ENCODE measurements at regions not wholly inside any gene's neighbourhood (a gene's known extent, or its start where the extent isn't known, plus 50 kb on each side); places are given as distances from the start of the nearest gene placed in this dataset.

GRCh38 chr12:86852451-86852850, 596.3 kb upstream of the MGAT4C start:
- H3K27me3 ChIP-seq (ENCODE audit: control insufficient read depth, insufficient read depth, low read length): no peaks in the 10 kb centered on the region
- H3K4me3 Mint-ChIP-seq: no peak overlapping the region
- no peak overlapping the region for H3K4me3 ChIP-seq (ENCODE audit: low read depth, low read length)
- no peak overlapping the region for H3K27ac Mint-ChIP-seq
- no peaks in the 10 kb centered on the region for H3K4me1 Mint-ChIP-seq
- no peaks in the 10 kb centered on the region for H3K36me3 ChIP-seq (ENCODE audit: control insufficient read depth, insufficient read depth, low read length)
- no peak for ATAC-seq (ENCODE audit: low read depth in 2 of 2)
- H3K4me1 ChIP-seq (ENCODE audit: control insufficient read depth, insufficient read depth, low read length, poor library complexity, severe bottlenecking): no peaks in the 10 kb centered on the region
- H3K9me3 ChIP-seq (ENCODE audit: control insufficient read depth in 2 of 2, low read length in 2 of 2): no peaks in the 10 kb centered on the region
- DNase-seq: no peak
- no peaks in the 10 kb centered on the region for H3K27me3 Mint-ChIP-seq
- no peak overlapping the region for H3K27ac ChIP-seq (ENCODE audit: insufficient read depth, low read length, poor library complexity, severe bottlenecking)
- H3K9me3 Mint-ChIP-seq: peaks cover 0 to 4% (median 2%) of the 10 kb centered on the region in 7 donors
- no peaks in the 10 kb centered on the region for H3K36me3 Mint-ChIP-seq

GRCh38 chr12:86838711-86839110, 582.5 kb upstream of the MGAT4C start:
- no peak overlapping the region for H3K4me3 ChIP-seq (ENCODE audit: low read depth, low read length)
- H3K27ac ChIP-seq (ENCODE audit: insufficient read depth, low read length, poor library complexity, severe bottlenecking): no peak overlapping the region
- peaks cover 0 to 22% (median 3%) of the 10 kb centered on the region in 7 donors for H3K9me3 Mint-ChIP-seq
- no peaks in the 10 kb centered on the region for H3K27me3 ChIP-seq (ENCODE audit: control insufficient read depth, insufficient read depth, low read length)
- no peak for ATAC-seq (ENCODE audit: low read depth in 2 of 2)
- H3K4me1 Mint-ChIP-seq: no peaks in the 10 kb centered on the region
- no peaks in the 10 kb centered on the region for H3K27me3 Mint-ChIP-seq
- H3K9me3 ChIP-seq (ENCODE audit: control insufficient read depth in 2 of 2, low read length in 2 of 2): no peaks in the 10 kb centered on the region
- no peaks in the 10 kb centered on the region for H3K36me3 Mint-ChIP-seq
- no peak for DNase-seq
- H3K36me3 ChIP-seq (ENCODE audit: control insufficient read depth, insufficient read depth, low read length): no peaks in the 10 kb centered on the region
- H3K27ac Mint-ChIP-seq: no peak overlapping the region
- H3K4me1 ChIP-seq (ENCODE audit: control insufficient read depth, insufficient read depth, low read length, poor library complexity, severe bottlenecking): no peaks in the 10 kb centered on the region
- no peak overlapping the region for H3K4me3 Mint-ChIP-seq

DNA sequence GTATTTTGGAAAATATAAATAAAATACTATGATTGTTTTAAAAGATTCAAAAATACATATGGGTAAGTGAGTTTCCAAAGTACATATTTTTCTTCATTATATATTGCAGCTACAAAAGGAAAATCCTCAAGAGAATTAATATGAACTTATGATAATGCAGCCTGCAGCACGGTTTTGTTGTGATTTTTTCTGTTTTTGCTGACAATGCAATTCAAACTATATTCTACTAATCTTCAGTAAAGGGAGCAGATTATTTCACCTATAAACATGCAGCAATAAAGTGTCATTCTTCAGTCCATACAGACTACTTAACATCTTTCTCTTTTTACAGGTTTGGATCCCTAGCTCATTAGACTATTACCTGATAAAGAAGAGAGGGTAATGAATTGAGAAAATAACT, 582.1 kb upstream of the MGAT4C start:
- no peaks in the 10 kb centered on the region for H3K9me3 ChIP-seq (ENCODE audit: control insufficient read depth in 2 of 2, low read length in 2 of 2)
- Mint-ChIP-seq H3K9me3 (peaks cover 0 to 18% (median 7%) of the 10 kb centered on the region in 7 donors), H3K36me3 (no peaks in the 10 kb centered on the region), H3K27ac (no peak overlapping the region), H3K4me1 (no peaks in the 10 kb centered on the region), H3K4me3 (no peak overlapping the region), H3K27me3 (no peaks in the 10 kb centered on the region)
- no peaks in the 10 kb centered on the region for H3K4me1 ChIP-seq (ENCODE audit: control insufficient read depth, insufficient read depth, low read length, poor library complexity, severe bottlenecking)
- no peak overlapping the region for H3K4me3 ChIP-seq (ENCODE audit: low read depth, low read length)
- no peaks in the 10 kb centered on the region for H3K36me3 ChIP-seq (ENCODE audit: control insufficient read depth, insufficient read depth, low read length)
- ATAC-seq (ENCODE audit: low read depth in 2 of 2): no peak
- H3K27me3 ChIP-seq (ENCODE audit: control insufficient read depth, insufficient read depth, low read length): no peaks in the 10 kb centered on the region
- no peak overlapping the region for H3K27ac ChIP-seq (ENCODE audit: insufficient read depth, low read length, poor library complexity, severe bottlenecking)
- no peak for DNase-seq

DNA sequence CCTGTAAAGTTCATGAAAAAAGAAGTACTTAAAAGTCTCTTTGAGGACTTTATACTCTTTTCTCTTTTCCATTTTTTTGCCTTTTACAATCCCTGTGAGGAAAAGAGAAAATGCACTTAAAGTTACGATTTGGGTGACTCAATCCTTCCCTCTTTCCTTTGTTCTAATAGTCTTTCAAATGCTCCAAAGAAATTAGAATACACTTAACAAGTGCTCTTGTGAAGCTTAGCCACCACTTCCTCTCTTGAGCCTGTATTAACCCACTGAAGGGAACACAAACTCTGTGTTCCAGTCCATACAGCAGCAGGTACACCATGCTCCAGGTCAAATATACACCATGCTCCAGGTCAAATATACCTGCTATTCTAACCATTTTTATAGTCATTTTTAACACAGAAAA, 581.1 kb upstream of the MGAT4C start:
- no peak overlapping the region for H3K27ac Mint-ChIP-seq
- H3K36me3 Mint-ChIP-seq: no peaks in the 10 kb centered on the region
- no peaks in the 10 kb centered on the region for H3K9me3 ChIP-seq (ENCODE audit: control insufficient read depth in 2 of 2, low read length in 2 of 2)
- DNase-seq (no peak), ATAC-seq (ENCODE audit: low read depth in 2 of 2) (no peak)
- H3K27ac ChIP-seq (ENCODE audit: insufficient read depth, low read length, poor library complexity, severe bottlenecking): no peak overlapping the region
- H3K9me3 Mint-ChIP-seq: peaks cover 0 to 18% (median 5%) of the 10 kb centered on the region in 7 donors
- H3K4me1 ChIP-seq (ENCODE audit: control insufficient read depth, insufficient read depth, low read length, poor library complexity, severe bottlenecking): no peaks in the 10 kb centered on the region
- no peaks in the 10 kb centered on the region for H3K27me3 ChIP-seq (ENCODE audit: control insufficient read depth, insufficient read depth, low read length)
- no peaks in the 10 kb centered on the region for H3K4me1 Mint-ChIP-seq
- H3K4me3 ChIP-seq (ENCODE audit: low read depth, low read length): no peak overlapping the region
- H3K4me3 Mint-ChIP-seq: no peak overlapping the region
- no peaks in the 10 kb centered on the region for H3K27me3 Mint-ChIP-seq
- no peaks in the 10 kb centered on the region for H3K36me3 ChIP-seq (ENCODE audit: control insufficient read depth, insufficient read depth, low read length)

DNA sequence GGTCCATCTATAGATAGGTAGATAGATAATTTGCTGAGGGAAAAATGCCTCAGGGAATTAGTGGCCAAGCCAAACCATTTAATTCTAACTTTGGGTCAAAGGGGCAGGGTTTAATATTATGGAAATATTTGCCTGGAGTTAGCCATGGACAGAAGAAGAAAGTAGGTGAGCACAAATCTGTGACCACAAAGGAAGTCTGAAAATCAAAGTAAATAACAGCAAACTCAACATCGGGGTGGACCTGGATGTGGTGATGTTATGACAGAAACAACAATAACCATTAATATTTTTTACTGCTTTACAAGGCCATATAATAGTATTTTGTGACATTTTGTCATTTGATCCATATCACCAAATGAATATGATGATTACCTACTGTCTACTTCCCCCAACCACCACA, 578.0 kb upstream of the MGAT4C start:
- no peak overlapping the region for H3K27ac ChIP-seq (ENCODE audit: insufficient read depth, low read length, poor library complexity, severe bottlenecking)
- H3K4me3 ChIP-seq (ENCODE audit: low read depth, low read length): no peak overlapping the region
- Mint-ChIP-seq H3K4me1 (no peaks in the 10 kb centered on the region), H3K27me3 (no peaks in the 10 kb centered on the region), H3K4me3 (no peak overlapping the region), H3K36me3 (no peaks in the 10 kb centered on the region), H3K9me3 (peaks cover 0 to 11% (median 6%) of the 10 kb centered on the region in 7 donors), H3K27ac (no peak overlapping the region)
- H3K4me1 ChIP-seq (ENCODE audit: control insufficient read depth, insufficient read depth, low read length, poor library complexity, severe bottlenecking): no peaks in the 10 kb centered on the region
- no peaks in the 10 kb centered on the region for H3K27me3 ChIP-seq (ENCODE audit: control insufficient read depth, insufficient read depth, low read length)
- no peaks in the 10 kb centered on the region for H3K36me3 ChIP-seq (ENCODE audit: control insufficient read depth, insufficient read depth, low read length)
- ATAC-seq (ENCODE audit: low read depth in 2 of 2): no peak
- H3K9me3 ChIP-seq (ENCODE audit: control insufficient read depth in 2 of 2, low read length in 2 of 2): no peaks in the 10 kb centered on the region
- no peak for DNase-seq

DNA sequence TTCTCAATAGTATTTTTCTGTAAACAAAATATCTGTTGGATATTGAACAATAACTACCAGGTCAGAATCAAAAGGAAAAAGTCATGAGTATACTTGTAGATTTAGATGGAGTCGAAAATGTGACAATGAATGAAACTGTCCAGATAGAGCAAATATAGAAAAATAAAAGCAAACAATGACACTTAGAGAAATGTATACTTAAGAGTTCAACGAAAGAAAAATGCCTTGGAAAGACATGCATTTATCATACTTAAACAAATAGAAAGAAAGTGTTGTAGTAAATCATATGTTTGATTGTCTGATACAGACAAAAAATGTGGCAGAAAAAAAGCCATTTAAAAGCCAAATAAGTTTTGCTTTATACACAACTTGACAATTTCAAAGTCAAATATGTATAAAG, 571.2 kb upstream of the MGAT4C start:
- no peaks in the 10 kb centered on the region for H3K4me1 Mint-ChIP-seq
- H3K9me3 Mint-ChIP-seq: peaks cover 0 to 17% (median 4%) of the 10 kb centered on the region in 7 donors
- no peak overlapping the region for H3K4me3 ChIP-seq (ENCODE audit: low read depth, low read length)
- H3K4me3 Mint-ChIP-seq: no peak overlapping the region
- H3K9me3 ChIP-seq (ENCODE audit: control insufficient read depth in 2 of 2, low read length in 2 of 2): peaks cover 0 to 3% of the 10 kb centered on the region in 2 experiments
- no peaks in the 10 kb centered on the region for H3K27me3 Mint-ChIP-seq
- H3K27me3 ChIP-seq (ENCODE audit: control insufficient read depth, insufficient read depth, low read length): no peaks in the 10 kb centered on the region
- H3K27ac Mint-ChIP-seq: no peak overlapping the region
- no peaks in the 10 kb centered on the region for H3K36me3 ChIP-seq (ENCODE audit: control insufficient read depth, insufficient read depth, low read length)
- H3K4me1 ChIP-seq (ENCODE audit: control insufficient read depth, insufficient read depth, low read length, poor library complexity, severe bottlenecking): no peaks in the 10 kb centered on the region
- no peaks in the 10 kb centered on the region for H3K36me3 Mint-ChIP-seq
- ATAC-seq (ENCODE audit: low read depth in 2 of 2): no peak
- no peak for DNase-seq
- no peak overlapping the region for H3K27ac ChIP-seq (ENCODE audit: insufficient read depth, low read length, poor library complexity, severe bottlenecking)

DNA sequence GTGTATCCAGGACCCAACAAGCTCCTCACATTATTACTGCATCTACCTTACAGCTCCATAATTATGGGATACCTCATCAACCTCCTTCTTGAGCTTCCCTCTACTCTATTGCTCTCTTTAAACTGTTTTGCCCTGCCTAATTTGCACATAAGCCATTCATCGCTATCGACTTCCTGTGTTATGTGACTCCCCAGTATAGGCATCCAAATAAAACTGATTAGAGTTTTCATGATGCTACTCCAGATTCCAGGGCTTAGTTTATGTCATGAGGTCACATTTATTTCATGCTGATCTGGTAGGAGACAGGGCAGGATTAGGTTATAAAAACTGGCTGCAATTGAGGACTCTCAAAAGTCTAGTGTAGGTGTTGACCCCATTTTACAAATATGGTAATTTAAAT, 569.9 kb upstream of the MGAT4C start:
- no peaks in the 10 kb centered on the region for H3K36me3 Mint-ChIP-seq
- no peak overlapping the region for H3K4me3 Mint-ChIP-seq
- Histone ChIP-seq H3K27me3 (ENCODE audit: control insufficient read depth, insufficient read depth, low read length) (no peaks in the 10 kb centered on the region), H3K9me3 (ENCODE audit: control insufficient read depth in 2 of 2, low read length in 2 of 2) (peaks cover 0 to 3% of the 10 kb centered on the region in 2 experiments), H3K36me3 (ENCODE audit: control insufficient read depth, insufficient read depth, low read length) (no peaks in the 10 kb centered on the region), H3K27ac (ENCODE audit: insufficient read depth, low read length, poor library complexity, severe bottlenecking) (no peak overlapping the region), H3K4me3 (ENCODE audit: low read depth, low read length) (no peak overlapping the region), H3K4me1 (ENCODE audit: control insufficient read depth, insufficient read depth, low read length, poor library complexity, severe bottlenecking) (no peaks in the 10 kb centered on the region)
- ATAC-seq (ENCODE audit: low read depth in 2 of 2) (no peak), DNase-seq (no peak)
- no peaks in the 10 kb centered on the region for H3K27me3 Mint-ChIP-seq
- peaks cover 0 to 17% (median 4%) of the 10 kb centered on the region in 7 donors for H3K9me3 Mint-ChIP-seq
- H3K4me1 Mint-ChIP-seq: no peaks in the 10 kb centered on the region
- H3K27ac Mint-ChIP-seq: no peak overlapping the region

DNA sequence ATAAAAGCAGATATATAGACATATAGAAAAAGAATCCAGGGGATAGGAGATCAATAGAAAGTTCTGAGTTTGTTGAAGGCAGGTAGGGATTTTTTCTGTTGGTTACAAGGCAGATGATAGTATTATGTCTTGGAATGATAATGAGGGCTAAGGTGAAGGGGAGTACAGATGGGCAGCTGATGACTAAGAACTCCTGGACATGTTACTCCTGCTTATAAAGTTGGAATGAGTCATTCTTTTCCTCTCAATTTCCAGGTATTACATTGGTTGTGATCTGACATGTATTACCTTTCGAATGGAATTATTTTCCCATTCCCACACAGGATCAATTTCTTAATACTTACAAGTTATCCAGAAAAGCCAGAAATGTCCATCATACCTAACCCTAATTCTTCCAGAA, 545.2 kb upstream of the MGAT4C start:
- Histone ChIP-seq H3K36me3 (ENCODE audit: control insufficient read depth, insufficient read depth, low read length) (no peaks in the 10 kb centered on the region), H3K4me1 (ENCODE audit: control insufficient read depth, insufficient read depth, low read length, poor library complexity, severe bottlenecking) (no peaks in the 10 kb centered on the region), H3K27ac (ENCODE audit: insufficient read depth, low read length, poor library complexity, severe bottlenecking) (no peak overlapping the region), H3K4me3 (ENCODE audit: low read depth, low read length) (no peak overlapping the region), H3K9me3 (ENCODE audit: control insufficient read depth in 2 of 2, low read length in 2 of 2) (peaks cover 0 to 6% of the 10 kb centered on the region in 2 experiments), H3K27me3 (ENCODE audit: control insufficient read depth, insufficient read depth, low read length) (no peaks in the 10 kb centered on the region)
- H3K36me3 Mint-ChIP-seq: no peaks in the 10 kb centered on the region
- no peak overlapping the region for H3K27ac Mint-ChIP-seq
- H3K9me3 Mint-ChIP-seq: peaks cover 6 to 21% (median 8%) of the 10 kb centered on the region in 7 donors
- H3K4me1 Mint-ChIP-seq: no peaks in the 10 kb centered on the region
- ATAC-seq (ENCODE audit: low read depth in 2 of 2): no peak
- no peaks in the 10 kb centered on the region for H3K27me3 Mint-ChIP-seq
- DNase-seq: no peak
- H3K4me3 Mint-ChIP-seq: no peak overlapping the region
